ENCODE measurements at regions not wholly inside any gene's neighbourhood (a gene's known extent, or its start where the extent isn't known, plus 50 kb on each side); places are given as distances from the start of the nearest gene placed in this dataset.

- no peaks in the 10 kb centered on the region for H3K27me3 ChIP-seq (ENCODE audit: insufficient read depth, low read depth, severe bottlenecking)
- DNase-seq = no peak
- H3K9me3 ChIP-seq (ENCODE audit: severe bottlenecking) = no peaks in the 10 kb centered on the region
- H3K4me3 ChIP-seq (ENCODE audit: low read depth, low read length) = no peak overlapping the region
- TF ChIP-seq CTCF (IDR thresholded peaks at IDR 0.05; ENCODE audit: low read depth, low read length) = no peak
- no peak overlapping the region for H3K27ac ChIP-seq
- no peaks in the 10 kb centered on the region for H3K36me3 ChIP-seq
These were observed 967.3 kb downstream of the BCL11A start for GRCh38 chr2:59586176-59586575.

- no peaks in the 10 kb centered on the region for H3K9me3 ChIP-seq (ENCODE audit: severe bottlenecking)
- no peaks in the 10 kb centered on the region for H3K36me3 ChIP-seq
- no peak for TF ChIP-seq CTCF (IDR thresholded peaks at IDR 0.05; ENCODE audit: low read depth, low read length)
- no peak for DNase-seq
- no peaks in the 10 kb centered on the region for H3K27me3 ChIP-seq (ENCODE audit: insufficient read depth, low read depth, severe bottlenecking)
- no peak overlapping the region for H3K27ac ChIP-seq
- H3K4me3 ChIP-seq (ENCODE audit: low read depth, low read length) = no peak overlapping the region
These were observed 967.8 kb downstream of the BCL11A start for GRCh38 chr2:59585655-59586054.

- Histone ChIP-seq H3K4me3 (ENCODE audit: low read depth, low read length) (no peak overlapping the region), H3K9me3 (ENCODE audit: severe bottlenecking) (no peaks in the 10 kb centered on the region), H3K27ac (no peak overlapping the region), H3K36me3 (no peaks in the 10 kb centered on the region), H3K27me3 (ENCODE audit: insufficient read depth, low read depth, severe bottlenecking) (no peaks in the 10 kb centered on the region)
- DNase-seq = peak; percentile 83
- TF ChIP-seq CTCF (IDR thresholded peaks at IDR 0.05; ENCODE audit: low read depth, low read length) = peak; percentile 85
These were observed 968.5 kb downstream of the BCL11A start for GRCh38 chr2:59584958-59585357.

DNA sequence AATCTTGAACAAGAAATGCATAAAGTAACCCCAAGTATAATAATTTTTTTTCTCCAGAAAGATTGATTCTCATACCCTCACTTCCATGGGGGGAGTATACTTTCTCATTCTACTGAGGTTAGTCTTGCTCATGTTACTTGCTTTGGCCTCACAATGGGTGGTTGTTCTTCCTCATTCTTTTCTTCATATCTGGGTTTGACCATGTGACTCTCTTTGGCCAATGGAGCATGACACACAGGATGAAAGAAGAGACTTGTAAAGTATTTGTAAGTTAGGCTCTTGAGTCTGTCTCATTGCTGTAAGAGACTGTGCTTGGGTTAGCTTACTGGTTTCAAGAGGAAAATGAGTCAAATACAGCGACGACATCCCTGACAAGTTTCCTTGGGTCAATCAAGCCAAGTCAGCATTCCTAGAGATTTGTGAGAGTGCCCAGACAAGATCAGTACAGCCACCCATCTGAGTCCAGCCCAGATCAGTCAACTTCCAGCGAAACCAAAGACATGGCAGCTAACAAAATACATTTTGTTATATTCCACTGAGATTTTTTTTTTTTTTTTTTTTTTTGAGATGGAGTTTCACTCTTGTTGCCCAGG is 970.2 kb downstream of the BCL11A start:
- Histone ChIP-seq H3K36me3 (no peaks in the 10 kb centered on the region), H3K27ac (no peak overlapping the region), H3K9me3 (ENCODE audit: severe bottlenecking) (no peaks in the 10 kb centered on the region), H3K4me3 (ENCODE audit: low read depth, low read length) (no peak overlapping the region), H3K27me3 (ENCODE audit: insufficient read depth, low read depth, severe bottlenecking) (no peaks in the 10 kb centered on the region)
- DNase-seq = no peak
- TF ChIP-seq CTCF (IDR thresholded peaks at IDR 0.05; ENCODE audit: low read depth, low read length) = no peak

DNA sequence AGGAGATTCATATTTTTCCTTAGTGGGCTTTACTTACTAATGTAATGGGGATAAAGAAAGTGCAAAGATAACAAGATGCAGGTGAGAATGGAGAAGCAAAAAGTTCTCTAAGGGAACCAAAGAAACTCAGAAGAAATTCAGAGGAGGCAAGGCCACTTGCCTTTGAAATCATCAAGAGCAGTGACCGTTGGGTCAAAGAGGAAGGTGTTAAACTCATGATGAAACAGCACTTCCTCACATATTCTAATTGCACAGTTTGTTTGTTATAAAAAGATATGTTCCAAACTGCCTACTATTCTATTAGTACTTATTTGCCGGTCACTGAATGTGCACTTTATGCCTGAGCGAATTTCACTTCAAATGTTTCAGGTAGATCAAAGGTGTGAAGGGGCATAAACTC is 975.1 kb downstream of the BCL11A start:
- H3K4me3 ChIP-seq (ENCODE audit: low read depth, low read length) = no peak overlapping the region
- H3K9me3 ChIP-seq (ENCODE audit: severe bottlenecking) = no peaks in the 10 kb centered on the region
- H3K27ac ChIP-seq = no peak overlapping the region
- H3K36me3 ChIP-seq = no peaks in the 10 kb centered on the region
- H3K27me3 ChIP-seq (ENCODE audit: insufficient read depth, low read depth, severe bottlenecking) = no peaks in the 10 kb centered on the region
- DNase-seq = no peak
- no peak for TF ChIP-seq CTCF (IDR thresholded peaks at IDR 0.05; ENCODE audit: low read depth, low read length)

DNA sequence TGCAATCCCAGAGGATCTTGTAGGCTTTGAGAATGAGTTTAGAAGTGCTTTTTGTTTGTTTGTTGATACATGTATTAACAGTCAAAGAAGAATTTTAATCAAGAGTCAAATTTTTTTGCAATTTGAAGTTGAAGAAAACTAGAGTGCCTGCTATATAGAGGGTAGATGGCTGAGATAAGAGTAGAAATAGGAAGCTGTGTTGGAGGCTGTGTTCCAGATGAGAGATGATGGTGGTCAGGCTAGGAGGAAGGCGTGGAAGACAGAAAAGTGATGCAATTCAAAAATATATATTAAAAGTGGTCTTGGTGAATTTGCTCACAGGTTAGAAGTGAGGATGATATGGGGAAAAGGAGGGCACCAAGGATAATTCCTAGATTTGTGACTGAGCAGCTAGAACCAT is 978.3 kb downstream of the BCL11A start:
- Histone ChIP-seq H3K9me3 (ENCODE audit: severe bottlenecking) (no peaks in the 10 kb centered on the region), H3K27ac (no peak overlapping the region), H3K4me3 (ENCODE audit: low read depth, low read length) (no peak overlapping the region), H3K27me3 (ENCODE audit: insufficient read depth, low read depth, severe bottlenecking) (no peaks in the 10 kb centered on the region), H3K36me3 (no peaks in the 10 kb centered on the region)
- no peak for DNase-seq
- TF ChIP-seq CTCF (IDR thresholded peaks at IDR 0.05; ENCODE audit: low read depth, low read length) = no peak

Data from WERI-Rb-1 (cell line).